OCI-LY7 (cell line): ENCODE measurements at regions not wholly inside any gene's neighbourhood (a gene's known extent, or its start where the extent isn't known, plus 50 kb on each side); places are given as distances from the start of the nearest gene placed in this dataset.

Experiments
- EZH2phosphoT487 ChIP-seq: fragments of 200-600 bp; sonication (generic); IDR thresholded peaks from 2 replicates; pipeline ENCODE4 v1.6.1; 2018; ENCODE audit warnings: low read depth, borderline replicate concordance, mild to moderate bottlenecking, mixed run types, antibody characterized with exemption, low read length, moderate library complexity, mixed read lengths
- TF ChIP-seq, protein P1 (sequence below): fragments of 200-600 bp; sonication (generic); conservative IDR thresholded peaks from 2 replicates; pipeline ENCODE4 v1.5.1; 2014; ENCODE audit warnings: mild to moderate bottlenecking, antibody characterized with exemption, low read length, moderate library complexity, mixed read lengths

DNA sequence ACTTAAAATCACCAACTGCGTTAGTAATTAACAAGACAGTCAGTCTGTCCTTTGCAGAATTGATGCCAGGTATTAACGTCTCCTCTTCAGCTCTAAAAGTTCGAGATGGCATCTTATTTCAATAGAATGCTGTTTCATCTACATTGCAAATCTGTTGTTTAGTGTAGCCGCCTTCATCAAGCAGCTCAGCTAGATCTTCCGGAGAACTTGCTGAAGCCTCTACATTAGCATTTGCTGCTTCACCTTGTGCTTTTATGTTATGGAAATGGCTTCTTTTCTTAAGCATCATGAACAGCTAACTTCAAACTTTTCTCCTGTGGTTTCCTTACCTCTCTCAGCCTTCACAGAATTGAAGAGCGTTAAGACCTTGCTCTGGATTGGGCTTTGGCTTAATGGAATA, 95.5 kb upstream of the FAM20C start:
- TF ChIP-seq, protein P1, sequence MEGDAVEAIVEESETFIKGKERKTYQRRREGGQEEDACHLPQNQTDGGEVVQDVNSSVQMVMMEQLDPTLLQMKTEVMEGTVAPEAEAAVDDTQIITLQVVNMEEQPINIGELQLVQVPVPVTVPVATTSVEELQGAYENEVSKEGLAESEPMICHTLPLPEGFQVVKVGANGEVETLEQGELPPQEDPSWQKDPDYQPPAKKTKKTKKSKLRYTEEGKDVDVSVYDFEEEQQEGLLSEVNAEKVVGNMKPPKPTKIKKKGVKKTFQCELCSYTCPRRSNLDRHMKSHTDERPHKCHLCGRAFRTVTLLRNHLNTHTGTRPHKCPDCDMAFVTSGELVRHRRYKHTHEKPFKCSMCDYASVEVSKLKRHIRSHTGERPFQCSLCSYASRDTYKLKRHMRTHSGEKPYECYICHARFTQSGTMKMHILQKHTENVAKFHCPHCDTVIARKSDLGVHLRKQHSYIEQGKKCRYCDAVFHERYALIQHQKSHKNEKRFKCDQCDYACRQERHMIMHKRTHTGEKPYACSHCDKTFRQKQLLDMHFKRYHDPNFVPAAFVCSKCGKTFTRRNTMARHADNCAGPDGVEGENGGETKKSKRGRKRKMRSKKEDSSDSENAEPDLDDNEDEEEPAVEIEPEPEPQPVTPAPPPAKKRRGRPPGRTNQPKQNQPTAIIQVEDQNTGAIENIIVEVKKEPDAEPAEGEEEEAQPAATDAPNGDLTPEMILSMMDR, result no peak
- no peak for TF ChIP-seq EZH2phosphoT487
